ENCODE measurements at regions not wholly inside any gene's neighbourhood (a gene's known extent, or its start where the extent isn't known, plus 50 kb on each side); places are given as distances from the start of the nearest gene placed in this dataset.
"Not testable (repeated sequence)": the region's sequence is repeated elsewhere in the genome, so short reads cannot be mapped to it uniquely, and the experiment has no call there.

DNA sequence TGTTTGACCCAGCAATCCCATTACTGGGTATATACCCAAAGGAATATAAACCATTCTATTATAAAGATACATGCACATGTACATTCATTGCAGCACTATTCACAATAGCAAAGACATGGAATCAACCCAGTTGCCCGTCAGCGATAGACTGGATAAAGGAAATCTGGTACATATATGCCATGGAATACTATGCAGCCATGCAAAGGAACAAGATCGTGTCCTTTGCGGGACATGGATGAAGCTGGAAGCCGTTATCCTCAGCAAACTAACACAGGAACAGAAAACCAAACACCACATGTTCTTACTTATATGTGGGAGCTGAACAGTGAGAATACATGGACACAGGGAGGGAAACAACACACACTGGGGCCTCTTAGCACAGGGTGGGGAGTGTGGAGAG, 95.1 kb downstream of the USP22 start:
- TF ChIP-seq, protein P1, sequence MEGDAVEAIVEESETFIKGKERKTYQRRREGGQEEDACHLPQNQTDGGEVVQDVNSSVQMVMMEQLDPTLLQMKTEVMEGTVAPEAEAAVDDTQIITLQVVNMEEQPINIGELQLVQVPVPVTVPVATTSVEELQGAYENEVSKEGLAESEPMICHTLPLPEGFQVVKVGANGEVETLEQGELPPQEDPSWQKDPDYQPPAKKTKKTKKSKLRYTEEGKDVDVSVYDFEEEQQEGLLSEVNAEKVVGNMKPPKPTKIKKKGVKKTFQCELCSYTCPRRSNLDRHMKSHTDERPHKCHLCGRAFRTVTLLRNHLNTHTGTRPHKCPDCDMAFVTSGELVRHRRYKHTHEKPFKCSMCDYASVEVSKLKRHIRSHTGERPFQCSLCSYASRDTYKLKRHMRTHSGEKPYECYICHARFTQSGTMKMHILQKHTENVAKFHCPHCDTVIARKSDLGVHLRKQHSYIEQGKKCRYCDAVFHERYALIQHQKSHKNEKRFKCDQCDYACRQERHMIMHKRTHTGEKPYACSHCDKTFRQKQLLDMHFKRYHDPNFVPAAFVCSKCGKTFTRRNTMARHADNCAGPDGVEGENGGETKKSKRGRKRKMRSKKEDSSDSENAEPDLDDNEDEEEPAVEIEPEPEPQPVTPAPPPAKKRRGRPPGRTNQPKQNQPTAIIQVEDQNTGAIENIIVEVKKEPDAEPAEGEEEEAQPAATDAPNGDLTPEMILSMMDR (IDR thresholded peaks at IDR 0.05): not testable (repeated sequence)
- TF ChIP-seq POLR2AphosphoS5 (IDR thresholded peaks at IDR 0.05): not testable (repeated sequence)

Measured in breast epithelium (tissue), 3 donors.